ENCODE measurements at regions not wholly inside any gene's neighbourhood (a gene's known extent, or its start where the extent isn't known, plus 50 kb on each side); places are given as distances from the start of the nearest gene placed in this dataset.

DNA sequence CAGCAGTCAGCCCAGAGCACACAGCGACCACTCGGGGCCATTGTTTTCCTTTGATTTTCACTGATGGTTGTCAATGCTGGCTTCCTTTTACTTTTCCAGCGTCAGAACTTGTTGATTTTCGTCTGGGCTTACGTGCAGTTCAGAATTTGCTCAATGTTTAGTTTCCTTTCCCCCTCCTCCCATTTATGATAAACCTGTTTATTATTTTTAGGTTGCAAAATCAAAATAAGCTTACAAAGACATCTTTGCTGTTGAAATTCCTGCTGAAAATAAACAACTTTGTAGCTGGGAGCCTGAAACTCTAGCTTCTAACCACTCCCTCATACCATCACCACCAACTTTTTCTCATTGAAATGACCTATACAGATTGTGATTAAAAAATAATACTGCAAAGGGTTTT lies 83.1 kb upstream of the LYZL1 start:
- no peak for ATAC-seq (ENCODE audit: insufficient number of reproducible peaks, low FRiP score, low read depth)
- Histone ChIP-seq H3K9me3 (peaks cover 11% of the 10 kb centered on the region), H3K27ac (no peak overlapping the region), H3K27me3 (replicated peaks; ENCODE audit: insufficient read depth) (no peaks in the 10 kb centered on the region), H3K36me3 (no peaks in the 10 kb centered on the region), H3K4me3 (no peak overlapping the region), H3K4me1 (ENCODE audit: control insufficient read depth in 1 of 2, low read depth in 2 of 2) (no peaks in the 10 kb centered on the region)
- no peak for TF ChIP-seq CTCF (IDR thresholded peaks at IDR 0.05)
- no peak for DNase-seq (ENCODE audit: low spot score)

DNA sequence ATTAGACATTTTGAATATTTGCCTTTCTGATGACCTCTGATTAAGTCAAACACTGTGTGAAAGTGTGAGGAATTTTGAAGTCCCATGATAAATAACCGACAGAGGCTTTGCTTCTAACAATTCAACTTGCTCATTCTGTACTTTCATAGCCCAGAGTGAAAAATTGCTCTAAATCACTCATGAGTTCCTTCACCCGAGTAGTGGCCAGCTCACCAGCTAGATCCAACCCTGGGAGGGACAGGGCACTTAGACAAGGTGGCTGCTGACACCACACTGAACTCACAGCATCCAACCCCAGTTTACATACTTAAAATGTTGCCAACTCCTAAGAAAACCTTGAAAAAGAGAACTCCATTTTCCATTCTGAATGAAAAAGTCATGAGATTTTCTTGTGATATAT lies 80.0 kb upstream of the LYZL1 start:
- Histone ChIP-seq H3K9me3 (peaks cover 11% of the 10 kb centered on the region), H3K27me3 (replicated peaks; ENCODE audit: insufficient read depth) (no peaks in the 10 kb centered on the region), H3K4me1 (ENCODE audit: control insufficient read depth in 1 of 2, low read depth in 2 of 2) (no peaks in the 10 kb centered on the region), H3K36me3 (no peaks in the 10 kb centered on the region), H3K4me3 (no peak overlapping the region), H3K27ac (no peak overlapping the region)
- ATAC-seq (ENCODE audit: insufficient number of reproducible peaks, low FRiP score, low read depth) (no peak), DNase-seq (ENCODE audit: low spot score) (no peak)
- TF ChIP-seq CTCF (IDR thresholded peaks at IDR 0.05), result no peak

- Histone ChIP-seq H3K36me3 (no peaks in the 10 kb centered on the region), H3K4me1 (ENCODE audit: control insufficient read depth in 1 of 2, low read depth in 2 of 2) (no peaks in the 10 kb centered on the region), H3K27ac (no peak overlapping the region), H3K4me3 (no peak overlapping the region), H3K9me3 (peaks cover 11% of the 10 kb centered on the region), H3K27me3 (replicated peaks; ENCODE audit: insufficient read depth) (no peaks in the 10 kb centered on the region)
- TF ChIP-seq CTCF (IDR thresholded peaks at IDR 0.05), result no peak
- ATAC-seq (ENCODE audit: insufficient number of reproducible peaks, low FRiP score, low read depth) (no peak), DNase-seq (ENCODE audit: low spot score) (no peak)
Observed at GRCh38 chr10:29209830-29210229, 79.0 kb upstream of the LYZL1 start.

GRCh38 chr10:29210266-29210868 lies 78.5 kb upstream of the LYZL1 start:
- ATAC-seq (ENCODE audit: insufficient number of reproducible peaks, low FRiP score, low read depth) (no peak), DNase-seq (ENCODE audit: low spot score) (no peak)
- TF ChIP-seq CTCF (IDR thresholded peaks at IDR 0.05), result no peak
- H3K27me3 ChIP-seq (replicated peaks; ENCODE audit: insufficient read depth), result no peaks in the 10 kb centered on the region
- H3K27ac ChIP-seq, result no peak overlapping the region
- no peaks in the 10 kb centered on the region for H3K36me3 ChIP-seq
- no peaks in the 10 kb centered on the region for H3K4me1 ChIP-seq (ENCODE audit: control insufficient read depth in 1 of 2, low read depth in 2 of 2)
- H3K9me3 ChIP-seq, result peaks cover 11% of the 10 kb centered on the region
- no peak overlapping the region for H3K4me3 ChIP-seq

DNA sequence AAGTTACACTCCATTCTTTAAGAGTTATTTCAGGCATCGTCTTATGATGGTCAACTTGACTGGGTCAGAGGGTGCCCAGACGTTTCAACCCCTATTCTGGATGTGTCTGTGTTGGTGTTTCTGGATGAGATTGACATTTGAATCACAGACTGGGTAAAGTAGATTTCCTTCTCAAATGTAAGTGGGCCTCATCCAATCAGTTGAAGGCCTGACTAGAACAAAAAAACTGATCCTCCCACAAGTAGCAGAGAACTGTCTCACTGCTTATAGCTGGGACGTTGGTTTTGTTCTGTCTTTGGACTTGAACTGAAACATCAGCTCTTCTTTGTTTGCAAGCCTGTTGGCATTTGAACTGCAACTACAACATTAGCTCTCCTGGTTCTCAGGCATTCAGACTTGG lies 76.3 kb upstream of the LYZL1 start:
- Histone ChIP-seq H3K4me3 (no peak overlapping the region), H3K27me3 (replicated peaks; ENCODE audit: insufficient read depth) (no peaks in the 10 kb centered on the region), H3K36me3 (no peaks in the 10 kb centered on the region), H3K27ac (no peak overlapping the region), H3K9me3 (peaks cover 11% of the 10 kb centered on the region), H3K4me1 (ENCODE audit: control insufficient read depth in 1 of 2, low read depth in 2 of 2) (no peaks in the 10 kb centered on the region)
- no peak for TF ChIP-seq CTCF (IDR thresholded peaks at IDR 0.05)
- ATAC-seq (ENCODE audit: insufficient number of reproducible peaks, low FRiP score, low read depth) (no peak), DNase-seq (ENCODE audit: low spot score) (no peak)

Measured in thoracic aorta (tissue), 2 donors.